CD4-positive, alpha-beta memory T cell (primary cell): ENCODE measurements at regions not wholly inside any gene's neighbourhood (a gene's known extent, or its start where the extent isn't known, plus 50 kb on each side); places are given as distances from the start of the nearest gene placed in this dataset.

Experiments
- CTCF ChIA-PET: fragments of 350-600 bp; sonication (Branson Sonifier 250); formaldehyde crosslinking; loops from one replicate; lab custom pipeline; 2021; ENCODE audit warnings: inconsistent platforms; ENCODE audit not compliant: partially characterized antibody; lab: Charles Lee
- POLR2A ChIA-PET: fragments of 350-600 bp; sonication (Branson Sonifier 250); formaldehyde crosslinking; loops from one replicate; lab custom pipeline; 2021; ENCODE audit not compliant: partially characterized antibody; lab: Charles Lee
- DNase-seq, 5 donors: peaks; one replicate each; pipeline versions ENCODE4 v3.0.0 to v3.0.0-alpha.2; 2020 to 2022; ENCODE audit warnings: mixed read lengths in 1 of 5
- H3K27ac ChIP-seq: one replicate; pipeline ENCODE4 v1.7.0; 2013; ENCODE audit warnings: low read depth, low read length
- H3K27me3 ChIP-seq: 2 replicates; pipeline ENCODE4 v1.7.0; 2013; ENCODE audit warnings: mild to moderate bottlenecking, low read length, moderate library complexity; ENCODE audit not compliant: insufficient read depth
- H3K36me3 ChIP-seq: 2 replicates; pipeline ENCODE4 v1.7.0; 2013; ENCODE audit warnings: mild to moderate bottlenecking, low read length, moderate library complexity; ENCODE audit not compliant: insufficient read depth
- H3K4me1 ChIP-seq: 2 replicates; pipeline ENCODE4 v1.7.0; 2013; ENCODE audit warnings: mild to moderate bottlenecking, low read length, moderate library complexity; ENCODE audit not compliant: insufficient read depth
- H3K4me3 ChIP-seq, 2 donors: one replicate each; pipeline ENCODE4 v1.7.0; 2013; ENCODE audit warnings: low read length in 2 of 2, mild to moderate bottlenecking in 1 of 2
- H3K9me3 ChIP-seq, 2 donors: one replicate each; pipeline ENCODE4 v1.7.0; 2013; ENCODE audit warnings: low read length in 2 of 2, control low read depth in 1 of 2; ENCODE audit not compliant: control insufficient read depth in 1 of 2
- H3K27ac Mint-ChIP-seq, 7 donors: one replicate each; pipeline ENCODE4 v1.8.0; 2020 to 2021; ENCODE audit warnings: mixed read lengths in 7 of 7, mild to moderate bottlenecking in 6 of 7, inconsistent platforms in 3 of 7, moderate library complexity in 3 of 7
- H3K27me3 Mint-ChIP-seq, 2 donors: one replicate each; pipeline ENCODE4 v1.8.0; 2020 to 2021; ENCODE audit warnings: mixed read lengths in 2 of 2
- H3K36me3 Mint-ChIP-seq, 2 donors: one replicate each; pipeline ENCODE4 v1.8.0; 2020 to 2021; ENCODE audit warnings: mixed read lengths in 2 of 2, inconsistent platforms in 1 of 2, mild to moderate bottlenecking in 1 of 2
- H3K4me1 Mint-ChIP-seq, 4 donors: one replicate each; pipeline ENCODE4 v1.8.0; 2020 to 2021; ENCODE audit warnings: mixed read lengths in 4 of 4, mild to moderate bottlenecking in 1 of 4
- H3K4me3 Mint-ChIP-seq, 8 donors: one replicate each; pipeline ENCODE4 v1.8.0; 2020 to 2021; ENCODE audit warnings: mixed read lengths in 8 of 8, mild to moderate bottlenecking in 7 of 8, moderate library complexity in 6 of 8, inconsistent platforms in 3 of 8
- H3K9me3 Mint-ChIP-seq, 8 donors: one replicate each; pipeline ENCODE4 v1.8.0; 2020 to 2021; ENCODE audit warnings: mixed read lengths in 8 of 8, mild to moderate bottlenecking in 5 of 8, inconsistent platforms in 3 of 8, moderate library complexity in 1 of 8
- intact Hi-C: fragments of 100-400 bp; cut with micrococcal nuclease; formaldehyde crosslinking; loops from one replicate; pipeline ENCODE4 v1.15.1; 2023

- H3K27ac ChIP-seq, result no peak overlapping the region
- Mint-ChIP-seq H3K27ac (no peak overlapping the region), H3K36me3 (no peaks in the 10 kb centered on the region), H3K9me3 (peaks cover 0 to 13% (median 9%) of the 10 kb centered on the region in 8 donors), H3K4me3 (no peak overlapping the region), H3K4me1 (no peaks in the 10 kb centered on the region), H3K27me3 (no peaks in the 10 kb centered on the region)
- ChIA-PET POLR2A (no interaction called here), CTCF (no interaction called here)
- no peak for DNase-seq
- H3K36me3 ChIP-seq, result no peaks in the 10 kb centered on the region
- intact Hi-C loops, result no loop called here
- H3K4me3 ChIP-seq, result no peak overlapping the region
- no peaks in the 10 kb centered on the region for H3K27me3 ChIP-seq
- no peaks in the 10 kb centered on the region for H3K4me1 ChIP-seq
- H3K9me3 ChIP-seq, result no peaks in the 10 kb centered on the region
Observed at GRCh38 chrX:4110964-4111363, 397.5 kb upstream of the PRKX start.

GRCh38 chrX:4094926-4095325 lies 381.5 kb upstream of the PRKX start:
- Histone ChIP-seq H3K27ac (no peak overlapping the region), H3K4me1 (no peaks in the 10 kb centered on the region), H3K4me3 (no peak overlapping the region), H3K27me3 (no peaks in the 10 kb centered on the region), H3K9me3 (no peaks in the 10 kb centered on the region), H3K36me3 (no peaks in the 10 kb centered on the region)
- H3K36me3 Mint-ChIP-seq, result no peaks in the 10 kb centered on the region
- no peak overlapping the region for H3K4me3 Mint-ChIP-seq
- intact Hi-C loops, result no loop called here
- no peak for DNase-seq
- no peaks in the 10 kb centered on the region for H3K27me3 Mint-ChIP-seq
- peaks cover 0 to 11% (median 2%) of the 10 kb centered on the region in 8 donors for H3K9me3 Mint-ChIP-seq
- POLR2A ChIA-PET, result no interaction called here
- CTCF ChIA-PET, result no interaction called here
- no peak overlapping the region for H3K27ac Mint-ChIP-seq
- no peaks in the 10 kb centered on the region for H3K4me1 Mint-ChIP-seq

GRCh38 chrX:4091046-4091760 lies 377.8 kb upstream of the PRKX start:
- Mint-ChIP-seq H3K27ac (no peak overlapping the region), H3K4me3 (no peak overlapping the region), H3K4me1 (no peaks in the 10 kb centered on the region), H3K9me3 (peaks cover 0 to 8% (median 1%) of the 10 kb centered on the region in 8 donors), H3K27me3 (no peaks in the 10 kb centered on the region), H3K36me3 (no peaks in the 10 kb centered on the region)
- Histone ChIP-seq H3K36me3 (no peaks in the 10 kb centered on the region), H3K4me3 (no peak overlapping the region), H3K27me3 (no peaks in the 10 kb centered on the region), H3K27ac (no peak overlapping the region), H3K9me3 (no peaks in the 10 kb centered on the region), H3K4me1 (no peaks in the 10 kb centered on the region)
- intact Hi-C loops, result no loop called here
- ChIA-PET POLR2A (no interaction called here), CTCF (no interaction called here)
- DNase-seq, result no peak

- no peaks in the 10 kb centered on the region for H3K27me3 Mint-ChIP-seq
Observed at GRCh38 chrX:4059893-4060292, 346.4 kb upstream of the PRKX start.

GRCh38 chrX:4043951-4044350 lies 330.5 kb upstream of the PRKX start:
- ChIA-PET POLR2A (no interaction called here), CTCF (no interaction called here)
- H3K9me3 Mint-ChIP-seq, result peaks cover 0 to 24% (median 5%) of the 10 kb centered on the region in 8 donors
- H3K27me3 Mint-ChIP-seq, result no peaks in the 10 kb centered on the region
- Histone ChIP-seq H3K9me3 (no peaks in the 10 kb centered on the region), H3K36me3 (no peaks in the 10 kb centered on the region), H3K4me1 (no peaks in the 10 kb centered on the region), H3K27ac (no peak overlapping the region), H3K4me3 (no peak overlapping the region), H3K27me3 (no peaks in the 10 kb centered on the region)
- no peaks in the 10 kb centered on the region for H3K4me1 Mint-ChIP-seq
- DNase-seq, result no peak
- no peaks in the 10 kb centered on the region for H3K36me3 Mint-ChIP-seq
- intact Hi-C loops, result no loop called here
- no peak overlapping the region for H3K4me3 Mint-ChIP-seq
- H3K27ac Mint-ChIP-seq, result no peak overlapping the region

More at GRCh38 chrX:4059893-4060292, 346.4 kb upstream of the PRKX start:
- intact Hi-C loops, result no loop called here
- Histone ChIP-seq H3K27ac (no peak overlapping the region), H3K4me3 (no peak overlapping the region), H3K4me1 (no peaks in the 10 kb centered on the region), H3K9me3 (no peaks in the 10 kb centered on the region), H3K27me3 (no peaks in the 10 kb centered on the region), H3K36me3 (no peaks in the 10 kb centered on the region)
- CTCF ChIA-PET, result no interaction called here
- POLR2A ChIA-PET, result no interaction called here
- Mint-ChIP-seq H3K27ac (no peak overlapping the region), H3K4me3 (no peak overlapping the region), H3K9me3 (peaks cover 0 to 9% (median 5%) of the 10 kb centered on the region in 8 donors), H3K36me3 (no peaks in the 10 kb centered on the region), H3K4me1 (no peaks in the 10 kb centered on the region)
- no peak for DNase-seq

GRCh38 chrX:4035874-4036273 lies 322.4 kb upstream of the PRKX start:
- no peak overlapping the region for H3K27ac ChIP-seq
- H3K4me3 ChIP-seq, result no peak overlapping the region
- H3K4me1 ChIP-seq, result no peaks in the 10 kb centered on the region
- H3K36me3 ChIP-seq, result no peaks in the 10 kb centered on the region
- H3K9me3 ChIP-seq, result no peaks in the 10 kb centered on the region
- Mint-ChIP-seq H3K27me3 (no peaks in the 10 kb centered on the region), H3K9me3 (peaks cover 0 to 21% (median 6%) of the 10 kb centered on the region in 8 donors), H3K4me3 (no peak overlapping the region), H3K36me3 (no peaks in the 10 kb centered on the region), H3K4me1 (no peaks in the 10 kb centered on the region), H3K27ac (no peak overlapping the region)
- no peak for DNase-seq
- ChIA-PET POLR2A (no interaction called here), CTCF (no interaction called here)
- no peaks in the 10 kb centered on the region for H3K27me3 ChIP-seq
- intact Hi-C loops, result no loop called here

- CTCF ChIA-PET, result no interaction called here
- Histone ChIP-seq H3K36me3 (no peaks in the 10 kb centered on the region), H3K9me3 (no peaks in the 10 kb centered on the region), H3K4me3 (no peak overlapping the region), H3K27me3 (no peaks in the 10 kb centered on the region), H3K27ac (no peak overlapping the region), H3K4me1 (no peaks in the 10 kb centered on the region)
- Mint-ChIP-seq H3K27me3 (no peaks in the 10 kb centered on the region), H3K27ac (no peak overlapping the region), H3K9me3 (peaks cover 0 to 15% (median 0%) of the 10 kb centered on the region in 8 donors), H3K36me3 (no peaks in the 10 kb centered on the region), H3K4me3 (no peak overlapping the region), H3K4me1 (no peaks in the 10 kb centered on the region)
- DNase-seq, result no peak
- intact Hi-C loops, result no loop called here
- POLR2A ChIA-PET, result no interaction called here
Observed at GRCh38 chrX:4028151-4028550, 314.7 kb upstream of the PRKX start.
